Tongue (tissue), 1 donor: ENCODE measurements at regions not wholly inside any gene's neighbourhood (a gene's known extent, or its start where the extent isn't known, plus 50 kb on each side); places are given as distances from the start of the nearest gene placed in this dataset.

Experiments used
- DNase-seq: peaks from one replicate; pipeline ENCODE4 v3.0.0-alpha.2; 2015

- no peak for DNase-seq
These were observed 164.5 kb upstream of the PPP2R3A start for GRCh38 chr3:135801018-135801417.

DNA sequence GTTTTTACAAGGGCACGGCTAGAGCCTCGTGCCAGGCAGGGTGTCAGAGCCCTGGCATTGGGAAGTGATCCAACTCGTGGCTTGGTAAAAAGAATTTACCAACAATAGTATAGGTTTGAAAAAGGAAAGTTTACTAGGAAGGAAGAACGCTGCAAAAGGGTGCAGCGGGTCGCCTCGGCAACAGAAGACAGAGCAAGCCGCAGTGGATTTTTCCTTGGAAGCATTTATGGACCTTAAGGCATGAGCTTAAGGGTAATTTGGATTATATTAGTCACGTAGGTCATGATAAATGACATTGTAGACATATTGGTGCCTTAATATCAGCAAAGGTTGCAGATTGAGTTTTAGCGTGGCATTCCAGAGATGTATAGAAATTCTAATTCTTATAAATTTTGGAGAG lies 163.4 kb upstream of the PPP2R3A start:
- no peak for DNase-seq

GRCh38 chr3:135803028-135803692 lies 162.4 kb upstream of the PPP2R3A start:
- DNase-seq: no peak

DNA sequence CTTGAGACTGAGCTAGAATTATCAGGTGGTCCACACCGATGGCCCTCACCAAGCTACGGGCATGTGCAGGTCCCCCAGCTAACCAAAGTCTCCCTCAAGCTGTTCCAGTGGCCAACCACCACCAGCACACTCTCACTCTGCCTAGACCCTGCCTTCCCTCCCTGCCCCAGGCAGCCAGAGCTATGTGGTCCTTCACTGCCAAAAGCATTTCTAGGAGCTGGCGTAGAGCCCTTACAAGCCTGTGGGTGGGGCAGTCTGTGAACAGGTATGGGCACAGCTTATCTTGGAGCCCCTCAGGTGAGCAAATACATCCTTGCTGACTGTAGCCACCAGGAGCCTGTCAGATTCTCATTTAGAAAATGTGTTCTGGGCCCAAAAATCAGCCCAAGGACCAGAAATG lies 159.8 kb upstream of the PPP2R3A start:
- no peak for DNase-seq

GRCh38 chr3:135806317-135806716 lies 159.2 kb upstream of the PPP2R3A start:
- DNase-seq: peak; percentile 72

DNA sequence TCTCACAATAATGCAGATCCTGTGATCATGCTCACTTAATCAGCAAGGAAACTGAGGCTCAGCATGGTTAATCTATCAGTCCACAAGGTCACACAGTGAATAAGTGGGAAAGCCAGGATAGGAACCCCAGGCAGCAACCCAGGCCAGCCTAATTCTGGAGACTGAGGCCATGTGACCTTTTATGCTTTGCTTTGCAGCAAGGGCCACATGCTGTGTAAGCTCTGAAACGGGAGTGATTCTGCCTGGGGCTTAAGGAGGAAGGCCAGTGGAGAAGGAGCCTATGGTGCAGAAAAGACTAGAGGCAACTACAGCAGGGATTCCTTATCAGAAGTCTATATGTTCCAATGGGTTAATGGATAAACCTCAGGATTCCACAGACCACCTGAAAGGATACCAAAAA lies 157.6 kb upstream of the PPP2R3A start:
- DNase-seq: no peak

GRCh38 chr3:135809021-135809634 lies 156.4 kb upstream of the PPP2R3A start:
- peak; percentile 2 for DNase-seq

DNA sequence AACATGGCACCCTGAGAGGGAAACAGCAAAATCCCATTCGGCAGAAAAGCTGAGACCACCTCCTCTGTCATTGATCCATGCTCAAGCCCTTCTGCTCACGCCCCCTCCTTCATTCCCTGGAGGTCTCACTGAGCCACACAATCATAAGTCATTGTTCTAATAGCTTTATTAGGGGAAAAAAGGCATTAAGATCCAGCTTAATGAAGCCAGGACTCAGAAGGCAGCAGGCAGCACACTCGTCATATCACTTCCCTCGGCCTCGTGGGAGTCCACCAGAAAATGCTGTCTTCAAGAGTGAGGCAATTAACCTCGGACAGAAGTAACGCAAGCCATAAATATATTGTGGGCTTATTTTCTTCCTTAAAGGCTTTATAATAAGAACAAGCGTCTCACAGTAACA lies 153.9 kb upstream of the PPP2R3A start:
- no peak for DNase-seq

GRCh38 chr3:135812057-135812456 lies 153.5 kb upstream of the PPP2R3A start:
- no peak for DNase-seq

DNA sequence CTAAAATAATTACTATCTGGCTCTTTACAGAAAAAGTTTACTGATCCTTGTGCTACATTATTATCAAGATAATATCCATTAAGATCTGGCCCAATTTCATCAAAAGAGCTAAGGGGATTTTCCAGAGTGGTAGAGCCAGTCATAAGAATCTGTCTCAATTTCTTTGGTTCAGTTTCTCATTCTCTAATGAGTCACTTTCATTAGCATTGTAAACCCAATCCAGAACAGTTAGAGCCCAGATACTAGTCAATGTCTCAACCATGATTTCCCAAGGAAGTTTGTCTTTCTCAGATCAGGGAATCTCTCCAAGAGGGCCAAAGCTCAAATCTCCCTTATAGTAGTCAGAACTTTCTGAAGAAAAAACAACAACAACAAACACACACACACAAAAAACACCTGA lies 131.1 kb upstream of the PPP2R3A start:
- DNase-seq: no peak

DNA sequence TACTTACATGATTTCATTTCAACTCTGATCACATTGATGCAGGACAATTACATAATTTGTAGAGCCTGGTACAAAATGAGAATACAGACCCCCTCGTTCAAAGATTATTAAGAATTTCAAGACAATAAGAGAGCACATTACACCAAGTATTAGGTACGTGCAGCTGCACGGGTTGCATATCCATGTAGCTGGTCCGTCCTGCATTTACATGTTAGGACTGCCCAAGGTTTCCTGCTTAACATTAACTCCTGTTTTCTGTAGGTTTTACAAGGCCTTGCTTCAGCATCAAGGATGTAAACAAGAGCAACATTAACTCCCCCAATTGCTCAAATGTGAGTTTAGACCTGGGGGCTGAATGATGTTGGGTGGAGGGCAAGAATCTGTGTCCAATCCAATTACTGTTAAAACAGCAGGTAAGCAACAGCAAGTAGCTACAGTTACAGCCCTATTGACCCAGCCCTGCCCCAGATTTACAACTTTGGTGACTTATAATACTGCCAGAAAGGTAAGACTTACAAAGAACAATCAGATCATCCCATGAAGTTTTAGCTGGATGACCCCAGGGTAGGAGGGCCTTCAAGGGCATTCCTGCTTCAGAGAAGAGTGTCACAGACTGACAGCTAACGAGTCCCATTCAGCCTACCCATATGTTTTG lies 127.4 kb upstream of the PPP2R3A start:
- no peak for DNase-seq

DNA sequence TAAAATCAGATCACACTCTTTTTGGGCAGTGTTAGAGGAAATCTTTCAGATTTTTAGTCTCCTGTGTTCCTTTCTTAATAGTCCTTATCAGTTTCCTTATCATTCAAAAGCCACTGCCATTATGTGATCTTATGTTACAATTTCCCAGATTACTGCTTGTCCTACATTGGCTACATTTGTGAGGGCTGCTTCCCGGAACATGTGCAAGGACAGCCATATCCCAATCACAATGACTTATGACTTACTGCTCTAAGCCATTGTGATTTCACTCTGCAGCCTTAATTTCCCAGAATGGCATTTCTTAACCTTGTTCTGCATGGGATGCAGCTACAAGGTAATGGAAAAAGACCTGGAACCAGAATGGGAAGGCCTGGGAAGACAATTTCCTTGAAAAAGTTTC lies 125.1 kb upstream of the PPP2R3A start:
- no peak for DNase-seq

DNA sequence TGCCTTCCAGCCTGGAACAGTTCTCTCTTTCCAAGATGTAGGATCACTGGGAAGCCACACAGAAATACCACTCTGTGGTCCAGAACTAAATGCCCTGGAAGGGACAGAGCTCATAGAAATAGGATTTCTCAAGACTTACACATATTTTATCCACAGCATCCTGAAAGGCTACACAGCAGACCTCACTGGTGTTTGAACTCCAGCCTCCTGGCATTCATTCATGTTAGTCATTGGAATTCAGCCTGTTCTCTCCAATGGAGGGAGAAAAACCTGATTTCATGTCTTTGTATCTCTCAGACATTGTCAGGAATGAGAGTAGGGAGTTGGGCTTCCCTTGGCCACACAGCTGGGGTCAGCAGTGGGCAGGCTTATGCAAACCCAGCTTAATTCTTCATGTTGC lies 121.1 kb upstream of the PPP2R3A start:
- no peak for DNase-seq

GRCh38 chr3:135848051-135848450 lies 117.5 kb upstream of the PPP2R3A start:
- DNase-seq: no peak

DNA sequence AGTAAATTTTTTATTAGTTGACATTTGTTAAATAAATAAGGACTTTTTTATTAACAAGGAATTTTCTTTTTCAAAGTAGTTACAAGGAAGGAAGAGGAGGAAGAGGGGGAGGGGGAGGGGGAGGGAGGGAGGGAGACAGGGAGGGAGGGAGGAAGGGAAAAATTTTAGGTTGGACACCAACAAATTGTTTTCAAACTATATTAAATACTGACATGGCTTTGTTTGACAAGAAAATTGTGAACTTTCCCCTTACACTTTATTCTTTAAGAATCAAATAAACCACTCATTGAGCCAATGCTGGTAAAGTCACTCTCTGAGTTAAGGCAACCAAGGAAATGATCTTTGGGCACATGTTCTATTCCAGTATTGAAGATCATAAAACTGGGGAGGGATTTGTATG lies 115.7 kb upstream of the PPP2R3A start:
- no peak for DNase-seq

DNA sequence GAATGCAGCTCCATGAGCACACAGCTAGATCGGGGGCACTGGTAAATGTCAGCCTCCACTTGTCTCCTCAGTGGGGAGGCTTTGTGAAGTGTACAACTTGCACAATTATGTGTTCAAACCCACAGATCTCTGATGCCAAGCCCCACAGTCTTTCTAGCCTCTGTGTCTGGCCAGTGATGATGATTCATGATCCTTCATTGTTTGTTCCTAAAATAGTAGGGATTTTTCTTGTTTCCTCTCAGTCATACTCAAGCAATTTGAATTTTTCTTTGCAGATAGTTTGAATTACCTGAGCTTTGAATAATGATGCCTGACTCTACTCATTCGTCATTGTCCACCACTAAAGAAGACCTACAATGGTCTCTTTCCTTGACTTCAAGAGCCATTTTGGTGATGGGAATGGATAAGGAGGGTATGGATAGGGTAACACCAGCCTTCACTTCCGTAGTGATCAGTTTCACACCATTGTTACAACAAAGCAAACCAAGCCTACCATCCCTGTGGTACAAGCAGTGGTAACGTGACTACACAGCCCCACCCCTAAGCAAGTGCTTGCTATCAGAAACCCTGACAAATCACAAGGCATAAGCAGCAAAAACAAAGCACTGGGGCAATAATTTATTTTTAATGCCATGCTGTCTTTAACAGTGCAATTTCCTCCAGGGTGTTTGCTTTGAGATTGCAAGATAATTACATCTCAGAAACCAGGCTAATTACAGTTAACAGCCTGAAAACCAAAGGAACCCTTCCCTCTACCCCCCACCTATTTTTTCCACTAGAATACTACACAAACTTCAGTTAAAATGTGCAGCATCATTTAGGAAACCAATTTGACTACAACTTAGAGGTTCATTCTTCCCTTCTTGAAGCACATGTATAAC lies 114.1 kb upstream of the PPP2R3A start:
- no peak for DNase-seq

- no peak for DNase-seq
These were observed 111.5 kb upstream of the PPP2R3A start for GRCh38 chr3:135853981-135854380.

GRCh38 chr3:135860761-135861160 lies 104.8 kb upstream of the PPP2R3A start:
- no peak for DNase-seq

DNA sequence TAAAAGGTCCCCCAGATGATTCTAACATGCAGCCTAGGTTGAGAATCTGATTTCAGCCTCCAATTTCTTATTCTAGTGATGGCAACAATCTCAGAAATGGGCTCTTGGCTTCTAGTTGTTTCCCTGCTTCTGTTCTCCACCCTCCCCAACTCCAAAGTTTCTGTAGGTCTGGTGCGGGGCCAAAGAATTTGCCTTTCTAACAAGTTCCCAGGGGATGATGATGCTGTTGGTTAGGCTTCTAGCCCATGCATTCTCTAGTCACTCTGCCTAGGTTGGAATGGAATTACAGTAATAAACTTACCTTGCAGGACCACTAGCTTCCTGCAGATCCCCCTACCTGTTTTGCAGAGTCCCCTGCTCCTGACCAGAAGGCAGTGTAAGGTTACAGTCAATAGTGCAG lies 103.2 kb upstream of the PPP2R3A start:
- no peak for DNase-seq

DNA sequence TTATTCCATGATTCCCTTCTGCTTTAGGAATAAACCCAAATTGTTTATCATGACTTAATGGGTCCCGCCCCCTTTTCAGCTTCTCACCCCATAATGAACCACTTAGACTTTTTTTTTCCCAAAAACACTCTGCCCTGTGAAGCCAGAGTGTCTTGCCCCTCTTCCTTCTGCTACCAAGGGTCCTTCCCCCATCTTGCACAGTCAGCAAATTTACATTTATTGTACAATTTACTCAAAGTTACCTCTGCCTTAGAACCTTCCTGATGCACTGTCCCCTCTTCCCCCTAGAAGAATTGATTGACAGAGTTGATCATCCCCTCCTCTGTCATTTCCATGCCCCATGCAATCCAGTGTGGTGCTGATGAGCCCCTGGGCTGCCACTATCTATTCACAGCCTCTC lies 101.5 kb upstream of the PPP2R3A start:
- DNase-seq: no peak

GRCh38 chr3:135865085-135865484 lies 100.4 kb upstream of the PPP2R3A start:
- DNase-seq: no peak

GRCh38 chr3:135865553-135865952 lies 100.0 kb upstream of the PPP2R3A start:
- DNase-seq: no peak

GRCh38 chr3:135867911-135868310 lies 97.6 kb upstream of the PPP2R3A start:
- DNase-seq: no peak
